ENCODE measurements at regions not wholly inside any gene's neighbourhood (a gene's known extent, or its start where the extent isn't known, plus 50 kb on each side); places are given as distances from the start of the nearest gene placed in this dataset.

GRCh38 chr12:87768501-87769287 lies 260.5 kb downstream of the C12orf50 start:
- no peak overlapping the region for H3K4me3 Mint-ChIP-seq (ENCODE audit: low read depth, unreplicated experiment)
- no peak overlapping the region for H3K27ac Mint-ChIP-seq (ENCODE audit: unreplicated experiment)
- TF ChIP-seq, protein P1, sequence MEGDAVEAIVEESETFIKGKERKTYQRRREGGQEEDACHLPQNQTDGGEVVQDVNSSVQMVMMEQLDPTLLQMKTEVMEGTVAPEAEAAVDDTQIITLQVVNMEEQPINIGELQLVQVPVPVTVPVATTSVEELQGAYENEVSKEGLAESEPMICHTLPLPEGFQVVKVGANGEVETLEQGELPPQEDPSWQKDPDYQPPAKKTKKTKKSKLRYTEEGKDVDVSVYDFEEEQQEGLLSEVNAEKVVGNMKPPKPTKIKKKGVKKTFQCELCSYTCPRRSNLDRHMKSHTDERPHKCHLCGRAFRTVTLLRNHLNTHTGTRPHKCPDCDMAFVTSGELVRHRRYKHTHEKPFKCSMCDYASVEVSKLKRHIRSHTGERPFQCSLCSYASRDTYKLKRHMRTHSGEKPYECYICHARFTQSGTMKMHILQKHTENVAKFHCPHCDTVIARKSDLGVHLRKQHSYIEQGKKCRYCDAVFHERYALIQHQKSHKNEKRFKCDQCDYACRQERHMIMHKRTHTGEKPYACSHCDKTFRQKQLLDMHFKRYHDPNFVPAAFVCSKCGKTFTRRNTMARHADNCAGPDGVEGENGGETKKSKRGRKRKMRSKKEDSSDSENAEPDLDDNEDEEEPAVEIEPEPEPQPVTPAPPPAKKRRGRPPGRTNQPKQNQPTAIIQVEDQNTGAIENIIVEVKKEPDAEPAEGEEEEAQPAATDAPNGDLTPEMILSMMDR (IDR thresholded peaks at IDR 0.05; ENCODE audit: unreplicated experiment) = no peak
- H3K36me3 Mint-ChIP-seq (ENCODE audit: insufficient read depth, unreplicated experiment) = no peaks in the 10 kb centered on the region
- no peaks in the 10 kb centered on the region for H3K27me3 Mint-ChIP-seq (ENCODE audit: unreplicated experiment)
- intact Hi-C loops (cut with micrococcal nuclease; ENCODE audit: unreplicated experiment) = no loop called here
- CTCF ChIA-PET = no interaction called here
- H3K9me3 Mint-ChIP-seq (ENCODE audit: low read depth, unreplicated experiment) = no peaks in the 10 kb centered on the region
- no peak for DNase-seq
- no peaks in the 10 kb centered on the region for H3K4me1 Mint-ChIP-seq (ENCODE audit: low read depth, unreplicated experiment)
- BruUV-seq (replicated peaks) = no TSS peak

DNA sequence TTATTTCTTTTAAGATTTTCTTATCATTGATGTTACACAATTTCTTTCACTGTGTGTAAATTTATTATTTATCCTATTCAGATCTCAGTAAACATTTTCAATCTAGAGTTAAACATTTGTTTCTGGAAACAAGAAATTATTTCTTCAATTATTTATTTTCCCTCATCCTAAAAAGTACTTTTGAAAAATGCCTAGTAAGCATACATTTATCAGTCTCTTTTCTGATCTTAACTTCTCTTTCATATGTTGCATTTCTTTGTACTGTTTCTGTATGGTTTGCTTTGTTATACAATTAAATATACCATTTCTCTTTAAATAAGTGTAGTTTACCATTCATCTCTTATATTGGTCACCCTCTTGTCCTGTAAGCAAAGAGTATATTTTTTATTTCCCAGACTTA lies 263.2 kb downstream of the C12orf50 start:
- TF ChIP-seq, protein P1 (IDR thresholded peaks at IDR 0.05; ENCODE audit: unreplicated experiment) = no peak
- no peaks in the 10 kb centered on the region for H3K27me3 Mint-ChIP-seq (ENCODE audit: unreplicated experiment)
- H3K4me3 Mint-ChIP-seq (ENCODE audit: low read depth, unreplicated experiment) = no peak overlapping the region
- H3K36me3 Mint-ChIP-seq (ENCODE audit: insufficient read depth, unreplicated experiment) = no peaks in the 10 kb centered on the region
- no TSS peak for BruUV-seq (replicated peaks)
- peaks cover 4% of the 10 kb centered on the region for H3K4me1 Mint-ChIP-seq (ENCODE audit: low read depth, unreplicated experiment)
- CTCF ChIA-PET = no interaction called here
- intact Hi-C loops (cut with micrococcal nuclease; ENCODE audit: unreplicated experiment) = no loop called here
- H3K27ac Mint-ChIP-seq (ENCODE audit: unreplicated experiment) = no peak overlapping the region
- H3K9me3 Mint-ChIP-seq (ENCODE audit: low read depth, unreplicated experiment) = no peaks in the 10 kb centered on the region
- DNase-seq = no peak

DNA sequence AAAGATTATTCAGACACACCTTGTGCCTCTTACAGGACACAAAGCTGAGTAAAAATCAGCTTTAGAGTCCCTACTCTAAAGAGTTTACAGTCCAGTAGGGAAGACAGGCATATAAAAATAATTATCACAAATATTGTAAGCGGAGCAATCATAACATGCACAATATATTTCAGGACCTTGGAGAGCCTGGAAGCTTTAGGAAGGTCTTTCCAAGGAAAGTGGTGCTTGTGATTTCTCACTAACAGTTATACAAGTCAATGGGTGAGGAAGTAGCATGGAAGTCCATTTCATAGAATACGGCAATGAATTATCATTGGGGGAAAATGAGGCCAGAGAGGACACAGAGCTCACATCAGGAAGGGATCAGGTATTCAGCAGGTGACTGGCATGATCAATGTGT lies 268.3 kb downstream of the C12orf50 start:
- no peak overlapping the region for H3K27ac Mint-ChIP-seq (ENCODE audit: unreplicated experiment)
- no TSS peak for BruUV-seq (replicated peaks)
- intact Hi-C loops (cut with micrococcal nuclease; ENCODE audit: unreplicated experiment) = no loop called here

DNA sequence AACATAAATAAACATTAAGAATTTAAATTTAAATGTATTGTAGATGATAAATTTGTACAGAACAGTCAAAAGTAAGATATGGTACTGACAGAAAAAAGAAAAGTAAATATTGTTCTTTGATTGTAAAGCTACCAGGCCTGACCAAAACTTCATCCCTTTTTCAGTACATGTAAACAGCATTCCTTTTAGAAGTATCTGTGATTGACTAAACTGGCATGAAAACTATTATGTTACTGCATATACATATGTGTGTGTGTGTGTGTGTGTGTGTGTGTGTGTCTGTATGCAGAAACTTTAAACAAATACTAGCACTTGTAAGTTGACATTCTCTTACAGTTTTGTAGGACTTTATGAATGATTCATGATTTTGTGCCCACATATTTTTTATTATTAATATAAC lies 270.9 kb downstream of the C12orf50 start:
- CTCF ChIA-PET = interaction anchor here (0.8 kb wide), 1 partner anchor 22 kb away, joined by 6 read pairs; no protein-coding TSS in a partner anchor
- DNase-seq = no peak
- BruUV-seq (replicated peaks) = no TSS peak
- no peaks in the 10 kb centered on the region for H3K36me3 Mint-ChIP-seq (ENCODE audit: insufficient read depth, unreplicated experiment)
- H3K27me3 Mint-ChIP-seq (ENCODE audit: unreplicated experiment) = no peaks in the 10 kb centered on the region
- H3K27ac Mint-ChIP-seq (ENCODE audit: unreplicated experiment) = no peak overlapping the region
- TF ChIP-seq, protein P1 (IDR thresholded peaks at IDR 0.05; ENCODE audit: unreplicated experiment) = no peak
- H3K4me1 Mint-ChIP-seq (ENCODE audit: low read depth, unreplicated experiment) = peaks cover 25% of the 10 kb centered on the region
- intact Hi-C loops (cut with micrococcal nuclease; ENCODE audit: unreplicated experiment) = no loop called here
- H3K9me3 Mint-ChIP-seq (ENCODE audit: low read depth, unreplicated experiment) = peaks cover 3% of the 10 kb centered on the region
- H3K4me3 Mint-ChIP-seq (ENCODE audit: low read depth, unreplicated experiment) = no peak overlapping the region

More for the DNA sequence above, 268.3 kb downstream of the C12orf50 start:
- no peaks in the 10 kb centered on the region for H3K36me3 Mint-ChIP-seq (ENCODE audit: insufficient read depth, unreplicated experiment)
- no peak for DNase-seq
- H3K4me3 Mint-ChIP-seq (ENCODE audit: low read depth, unreplicated experiment) = no peak overlapping the region
- CTCF ChIA-PET = no interaction called here
- peaks cover 7% of the 10 kb centered on the region for H3K4me1 Mint-ChIP-seq (ENCODE audit: low read depth, unreplicated experiment)
- H3K27me3 Mint-ChIP-seq (ENCODE audit: unreplicated experiment) = no peaks in the 10 kb centered on the region
- TF ChIP-seq, protein P1 (IDR thresholded peaks at IDR 0.05; ENCODE audit: unreplicated experiment) = no peak
- H3K9me3 Mint-ChIP-seq (ENCODE audit: low read depth, unreplicated experiment) = no peaks in the 10 kb centered on the region
